Neural cell (in vitro differentiated cells): ENCODE measurements at regions not wholly inside any gene's neighbourhood (a gene's known extent, or its start where the extent isn't known, plus 50 kb on each side); places are given as distances from the start of the nearest gene placed in this dataset.

Experiments used
- H2AFZ ChIP-seq: fragments of 200-600, 300-800 bp; sonication (generic), shearing (Covaris generic); 2 replicates; pipeline ENCODE4 v1.6.0; 2014; ENCODE audit warnings: low read depth, mild to moderate bottlenecking, antibody characterized with exemption, low read length, moderate library complexity
- H3F3A ChIP-seq: fragments of 200-600 bp; shearing (Covaris generic); 2 replicates; pipeline ENCODE4 v1.6.1; 2016; ENCODE audit warnings: mild to moderate bottlenecking, moderate library complexity, mixed read lengths, antibody characterized with exemption, low read length; ENCODE audit not compliant: insufficient read depth, poor library complexity, severe bottlenecking
- H3K27ac ChIP-seq: fragments of 200-600, 300-800 bp; sonication (generic), shearing (Covaris generic); 2 replicates; pipeline ENCODE4 v1.5.1; 2014; ENCODE audit warnings: mild to moderate bottlenecking, low read length, moderate library complexity
- H3K27me3 ChIP-seq: fragments of 300-800, 200-600 bp; sonication (generic), shearing (Covaris generic); 2 replicates; pipeline ENCODE4 v1.6.0; 2014; ENCODE audit warnings: mild to moderate bottlenecking, low read depth, low read length, moderate library complexity; ENCODE audit not compliant: insufficient read depth
- H3K36me3 ChIP-seq: fragments of 300-800, 200-600 bp; sonication (generic), shearing (Covaris generic); 2 replicates; pipeline ENCODE4 v1.5.1; 2014; ENCODE audit warnings: mild to moderate bottlenecking, antibody characterized with exemption, low read length, moderate library complexity; ENCODE audit not compliant: insufficient read depth
- H3K4me2 ChIP-seq: fragments of 300-800, 200-600 bp; sonication (generic), shearing (Covaris generic); 2 replicates; pipeline ENCODE4 v1.6.0; 2014; ENCODE audit warnings: mild to moderate bottlenecking, low read length
- H3K4me3 ChIP-seq: fragments of 300-800, 200-600 bp; sonication (generic), shearing (Covaris generic); 2 replicates; pipeline ENCODE4 v1.5.1; 2014; ENCODE audit warnings: mild to moderate bottlenecking, low read length, moderate library complexity
- H3K79me2 ChIP-seq: fragments of 200-600 bp; shearing (Covaris generic); replicated peaks from 2 replicates; pipeline ENCODE4 v1.6.0; 2014; ENCODE audit warnings: mild to moderate bottlenecking, low read length, moderate library complexity; ENCODE audit not compliant: insufficient read depth
- H3K9ac ChIP-seq: fragments of 300-800, 200-600 bp; sonication (generic), shearing (Covaris generic); 2 replicates; pipeline ENCODE4 v1.6.1; 2016; ENCODE audit warnings: mild to moderate bottlenecking, low read length, mixed read lengths
- H3K9me2 ChIP-seq: fragments of 200-600 bp; shearing (Covaris generic); 2 replicates; pipeline ENCODE4 v1.6.1; 2016; ENCODE audit warnings: mild to moderate bottlenecking, low read length, mixed read lengths; ENCODE audit not compliant: insufficient read depth
- H3K9me3 ChIP-seq: fragments of 200-600, 300-800 bp; sonication (generic), shearing (Covaris generic); 2 replicates; pipeline ENCODE4 v1.6.1; 2016; ENCODE audit warnings: mild to moderate bottlenecking, mixed run types, low read length, moderate library complexity, mixed read lengths
- H4K20me1 ChIP-seq: fragments of 200-600 bp; shearing (Covaris generic); 2 replicates; pipeline ENCODE4 v1.6.1; 2016; ENCODE audit warnings: mild to moderate bottlenecking, mixed run types; ENCODE audit not compliant: insufficient read depth
- EP300 ChIP-seq: fragments of 450-650 bp; conservative IDR thresholded peaks from 2 replicates; pipeline ENCODE4 v1.6.1; 2014; ENCODE audit warnings: antibody characterized with exemption, mild to moderate bottlenecking, moderate library complexity; ENCODE audit not compliant: poor library complexity, severe bottlenecking
- EZH2 ChIP-seq: fragments of 200-600, 300-800 bp; shearing (Covaris generic), sonication (generic); IDR thresholded peaks from 2 replicates; pipeline ENCODE4 v1.6.1; 2014; ENCODE audit warnings: antibody characterized with exemption, low read length, borderline replicate concordance, mild to moderate bottlenecking; ENCODE audit not compliant: insufficient read depth, poor library complexity, severe bottlenecking
- MXI1 ChIP-seq: fragments of 450-650 bp; conservative IDR thresholded peaks from 2 replicates; pipeline ENCODE4 v1.6.1; 2014; ENCODE audit warnings: antibody characterized with exemption, mild to moderate bottlenecking; ENCODE audit not compliant: poor library complexity, severe bottlenecking
- POLR2AphosphoS5 ChIP-seq: IDR thresholded peaks from 2 replicates; pipeline ENCODE4 v1.6.1; 2012
- RAD21 ChIP-seq: fragments of 450-650 bp; conservative IDR thresholded peaks from 2 replicates; pipeline ENCODE4 v1.6.1; 2014; ENCODE audit warnings: antibody characterized with exemption, mild to moderate bottlenecking, moderate library complexity
- SMC3 ChIP-seq: fragments of 450-650 bp; conservative IDR thresholded peaks from 2 replicates; pipeline ENCODE4 v1.6.1; 2014; ENCODE audit warnings: antibody characterized with exemption, mild to moderate bottlenecking, moderate library complexity; ENCODE audit not compliant: poor library complexity
- TAF1 ChIP-seq: IDR thresholded peaks from 2 replicates; pipeline ENCODE4 v1.6.1; 2012; ENCODE audit warnings: low read depth
- TF ChIP-seq, protein P1 (sequence below): fragments of 450-650 bp; IDR thresholded peaks from 2 replicates; pipeline ENCODE4 v1.5.1; 2014; ENCODE audit warnings: antibody characterized with exemption, mild to moderate bottlenecking, moderate library complexity; ENCODE audit not compliant: poor library complexity, severe bottlenecking
- TF ChIP-seq, protein P2 (sequence below): IDR thresholded peaks from 2 replicates; pipeline ENCODE4 v1.6.1; 2012; ENCODE audit warnings: borderline replicate concordance

DNA sequence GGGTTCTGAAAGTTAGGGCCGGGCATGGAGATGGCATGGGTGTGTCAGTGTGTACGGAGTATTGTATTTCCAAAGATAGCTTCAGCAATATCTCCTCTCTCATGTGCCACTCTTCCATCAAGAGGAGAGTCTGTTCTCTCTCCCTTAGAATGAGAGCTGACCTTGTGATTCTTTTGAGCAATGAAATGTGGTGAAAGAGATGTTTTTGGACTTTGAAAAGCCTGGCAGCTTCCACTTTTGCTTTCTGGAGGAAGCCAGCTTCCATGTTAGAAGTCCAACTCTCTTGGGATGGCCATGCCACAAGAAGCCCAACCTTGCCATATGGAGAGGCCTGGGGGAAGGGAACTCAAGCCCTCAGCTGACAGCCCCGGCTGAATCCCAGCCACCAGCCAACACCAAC is 72.4 kb upstream of the GZMB start:
- no peaks in the 10 kb centered on the region for H3K9me3 ChIP-seq
- H3K27ac ChIP-seq: no peak overlapping the region
- H3K9me2 ChIP-seq: no peaks in the 10 kb centered on the region
- H3K9ac ChIP-seq: no peak overlapping the region
- H3K4me2 ChIP-seq: no peak overlapping the region
- H3K36me3 ChIP-seq: no peaks in the 10 kb centered on the region
- no peaks in the 10 kb centered on the region for H3K27me3 ChIP-seq
- no peak overlapping the region for H3K4me3 ChIP-seq
- no peak overlapping the region for H2AFZ ChIP-seq
- TF ChIP-seq POLR2AphosphoS5 (no peak), EP300 (no peak), RAD21 (no peak), EZH2 (no peak), SMC3 (no peak), MXI1 (no peak), TAF1 (no peak)
- TF ChIP-seq, protein P1, sequence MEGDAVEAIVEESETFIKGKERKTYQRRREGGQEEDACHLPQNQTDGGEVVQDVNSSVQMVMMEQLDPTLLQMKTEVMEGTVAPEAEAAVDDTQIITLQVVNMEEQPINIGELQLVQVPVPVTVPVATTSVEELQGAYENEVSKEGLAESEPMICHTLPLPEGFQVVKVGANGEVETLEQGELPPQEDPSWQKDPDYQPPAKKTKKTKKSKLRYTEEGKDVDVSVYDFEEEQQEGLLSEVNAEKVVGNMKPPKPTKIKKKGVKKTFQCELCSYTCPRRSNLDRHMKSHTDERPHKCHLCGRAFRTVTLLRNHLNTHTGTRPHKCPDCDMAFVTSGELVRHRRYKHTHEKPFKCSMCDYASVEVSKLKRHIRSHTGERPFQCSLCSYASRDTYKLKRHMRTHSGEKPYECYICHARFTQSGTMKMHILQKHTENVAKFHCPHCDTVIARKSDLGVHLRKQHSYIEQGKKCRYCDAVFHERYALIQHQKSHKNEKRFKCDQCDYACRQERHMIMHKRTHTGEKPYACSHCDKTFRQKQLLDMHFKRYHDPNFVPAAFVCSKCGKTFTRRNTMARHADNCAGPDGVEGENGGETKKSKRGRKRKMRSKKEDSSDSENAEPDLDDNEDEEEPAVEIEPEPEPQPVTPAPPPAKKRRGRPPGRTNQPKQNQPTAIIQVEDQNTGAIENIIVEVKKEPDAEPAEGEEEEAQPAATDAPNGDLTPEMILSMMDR: no peak
- TF ChIP-seq, protein P2, sequence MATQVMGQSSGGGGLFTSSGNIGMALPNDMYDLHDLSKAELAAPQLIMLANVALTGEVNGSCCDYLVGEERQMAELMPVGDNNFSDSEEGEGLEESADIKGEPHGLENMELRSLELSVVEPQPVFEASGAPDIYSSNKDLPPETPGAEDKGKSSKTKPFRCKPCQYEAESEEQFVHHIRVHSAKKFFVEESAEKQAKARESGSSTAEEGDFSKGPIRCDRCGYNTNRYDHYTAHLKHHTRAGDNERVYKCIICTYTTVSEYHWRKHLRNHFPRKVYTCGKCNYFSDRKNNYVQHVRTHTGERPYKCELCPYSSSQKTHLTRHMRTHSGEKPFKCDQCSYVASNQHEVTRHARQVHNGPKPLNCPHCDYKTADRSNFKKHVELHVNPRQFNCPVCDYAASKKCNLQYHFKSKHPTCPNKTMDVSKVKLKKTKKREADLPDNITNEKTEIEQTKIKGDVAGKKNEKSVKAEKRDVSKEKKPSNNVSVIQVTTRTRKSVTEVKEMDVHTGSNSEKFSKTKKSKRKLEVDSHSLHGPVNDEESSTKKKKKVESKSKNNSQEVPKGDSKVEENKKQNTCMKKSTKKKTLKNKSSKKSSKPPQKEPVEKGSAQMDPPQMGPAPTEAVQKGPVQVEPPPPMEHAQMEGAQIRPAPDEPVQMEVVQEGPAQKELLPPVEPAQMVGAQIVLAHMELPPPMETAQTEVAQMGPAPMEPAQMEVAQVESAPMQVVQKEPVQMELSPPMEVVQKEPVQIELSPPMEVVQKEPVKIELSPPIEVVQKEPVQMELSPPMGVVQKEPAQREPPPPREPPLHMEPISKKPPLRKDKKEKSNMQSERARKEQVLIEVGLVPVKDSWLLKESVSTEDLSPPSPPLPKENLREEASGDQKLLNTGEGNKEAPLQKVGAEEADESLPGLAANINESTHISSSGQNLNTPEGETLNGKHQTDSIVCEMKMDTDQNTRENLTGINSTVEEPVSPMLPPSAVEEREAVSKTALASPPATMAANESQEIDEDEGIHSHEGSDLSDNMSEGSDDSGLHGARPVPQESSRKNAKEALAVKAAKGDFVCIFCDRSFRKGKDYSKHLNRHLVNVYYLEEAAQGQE: no peak
- no peaks in the 10 kb centered on the region for H4K20me1 ChIP-seq
- H3F3A ChIP-seq: no peaks in the 10 kb centered on the region
- no peaks in the 10 kb centered on the region for H3K79me2 ChIP-seq

DNA sequence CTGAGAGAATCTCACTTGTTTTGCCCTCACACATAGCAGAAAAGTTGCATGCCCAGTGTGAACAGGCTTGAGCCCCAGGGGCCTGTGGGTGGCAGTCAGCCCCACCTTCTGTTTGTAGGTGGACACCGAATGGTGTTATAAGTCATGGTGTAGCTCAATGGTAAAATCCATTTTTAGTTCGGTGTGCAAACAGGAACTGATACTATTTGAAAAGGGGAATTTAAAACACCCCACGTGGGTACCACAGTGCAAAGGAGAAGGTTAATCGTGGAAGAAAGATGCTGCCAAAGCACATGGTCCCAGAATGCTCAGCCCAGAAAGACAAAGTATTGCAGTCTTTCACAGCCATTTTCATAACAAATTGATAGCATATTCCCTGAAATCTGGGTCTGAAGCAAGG is 71.8 kb upstream of the GZMB start:
- no peaks in the 10 kb centered on the region for H3K27me3 ChIP-seq
- no peaks in the 10 kb centered on the region for H3F3A ChIP-seq
- no peak overlapping the region for H2AFZ ChIP-seq
- H3K27ac ChIP-seq: no peak overlapping the region
- H3K79me2 ChIP-seq: no peaks in the 10 kb centered on the region
- no peaks in the 10 kb centered on the region for H3K9me2 ChIP-seq
- H3K4me2 ChIP-seq: no peak overlapping the region
- no peaks in the 10 kb centered on the region for H3K36me3 ChIP-seq
- no peak overlapping the region for H3K4me3 ChIP-seq
- TF ChIP-seq RAD21 (no peak), SMC3 (no peak), EP300 (no peak), TAF1 (no peak), EZH2 (no peak), MXI1 (no peak), POLR2AphosphoS5 (no peak)
- TF ChIP-seq, protein P1: no peak
- TF ChIP-seq, protein P2: no peak
- no peaks in the 10 kb centered on the region for H3K9me3 ChIP-seq
- no peaks in the 10 kb centered on the region for H4K20me1 ChIP-seq
- H3K9ac ChIP-seq: no peak overlapping the region
